Stimulated activated CD4-positive, alpha-beta T cell treated with anti-CD3 and anti-CD28 coated beads, Interleukin-15, amount 100 ng/mL, for 1 hour (primary cell): ENCODE measurements at regions not wholly inside any gene's neighbourhood (a gene's known extent, or its start where the extent isn't known, plus 50 kb on each side); places are given as distances from the start of the nearest gene placed in this dataset.
"Not testable (repeated sequence)": the region's sequence is repeated elsewhere in the genome, so short reads cannot be mapped to it uniquely, and the experiment has no call there.

Experiments
- DNase-seq, 2 donors: peaks; one replicate each; pipeline ENCODE4 v3.0.0-alpha.2; 2020; ENCODE audit warnings: low read depth in 1 of 2, low spot score in 1 of 2

GRCh38 chr1:83406693-83407371 lies 592.1 kb downstream of the TTLL7 start:
- not testable (repeated sequence) for DNase-seq

- DNase-seq = not testable (repeated sequence)
These were observed 593.1 kb downstream of the TTLL7 start for GRCh38 chr1:83405789-83406188.

GRCh38 chr1:83403500-83403899 lies 595.4 kb downstream of the TTLL7 start:
- not testable (repeated sequence) for DNase-seq

- not testable (repeated sequence) for DNase-seq
These were observed 597.8 kb downstream of the TTLL7 start for GRCh38 chr1:83401146-83401545.

GRCh38 chr1:83400173-83400572 lies 598.8 kb downstream of the TTLL7 start:
- DNase-seq = not testable (repeated sequence)

GRCh38 chr1:83398125-83398524 lies 600.8 kb downstream of the TTLL7 start:
- not testable (repeated sequence) for DNase-seq

GRCh38 chr1:83395130-83395529 lies 603.8 kb downstream of the TTLL7 start:
- not testable (repeated sequence) for DNase-seq

- DNase-seq = not testable (repeated sequence)
These were observed 612.0 kb downstream of the TTLL7 start for GRCh38 chr1:83386946-83387345.

- DNase-seq = not testable (repeated sequence)
These were observed 615.8 kb downstream of the TTLL7 start for GRCh38 chr1:83383107-83383506.

GRCh38 chr1:83373018-83373417 lies 625.9 kb downstream of the TTLL7 start:
- DNase-seq = not testable (repeated sequence)

GRCh38 chr1:83369853-83370252 lies 629.1 kb downstream of the TTLL7 start:
- not testable (repeated sequence) for DNase-seq

GRCh38 chr1:83365320-83365719 lies 633.6 kb downstream of the TTLL7 start:
- not testable (repeated sequence) for DNase-seq

- DNase-seq = not testable (repeated sequence)
These were observed 653.6 kb downstream of the TTLL7 start for GRCh38 chr1:83345375-83345774.

GRCh38 chr1:83343767-83344166 lies 655.2 kb downstream of the TTLL7 start:
- not testable (repeated sequence) for DNase-seq

- DNase-seq = not testable (repeated sequence)
These were observed 655.9 kb downstream of the TTLL7 start for GRCh38 chr1:83342995-83343394.

GRCh38 chr1:83332308-83332707 lies 666.6 kb downstream of the TTLL7 start:
- DNase-seq = not testable (repeated sequence)

GRCh38 chr1:83318366-83318765 lies 680.6 kb downstream of the TTLL7 start:
- no peak for DNase-seq

GRCh38 chr1:83315446-83315845 lies 683.5 kb downstream of the TTLL7 start:
- not testable (repeated sequence) for DNase-seq

GRCh38 chr1:83310161-83310560 lies 688.8 kb downstream of the TTLL7 start:
- not testable (repeated sequence) for DNase-seq

GRCh38 chr1:83309035-83309434 lies 689.9 kb downstream of the TTLL7 start:
- not testable (repeated sequence) for DNase-seq

- not testable (repeated sequence) for DNase-seq
These were observed 692.1 kb downstream of the TTLL7 start for GRCh38 chr1:83306811-83307210.

- DNase-seq = not testable (repeated sequence)
These were observed 703.3 kb downstream of the TTLL7 start for GRCh38 chr1:83295594-83295993.

GRCh38 chr1:83287391-83287790 lies 711.5 kb downstream of the TTLL7 start:
- DNase-seq = not testable (repeated sequence)
